ENCODE measurements at regions not wholly inside any gene's neighbourhood (a gene's known extent, or its start where the extent isn't known, plus 50 kb on each side); places are given as distances from the start of the nearest gene placed in this dataset.

DNA sequence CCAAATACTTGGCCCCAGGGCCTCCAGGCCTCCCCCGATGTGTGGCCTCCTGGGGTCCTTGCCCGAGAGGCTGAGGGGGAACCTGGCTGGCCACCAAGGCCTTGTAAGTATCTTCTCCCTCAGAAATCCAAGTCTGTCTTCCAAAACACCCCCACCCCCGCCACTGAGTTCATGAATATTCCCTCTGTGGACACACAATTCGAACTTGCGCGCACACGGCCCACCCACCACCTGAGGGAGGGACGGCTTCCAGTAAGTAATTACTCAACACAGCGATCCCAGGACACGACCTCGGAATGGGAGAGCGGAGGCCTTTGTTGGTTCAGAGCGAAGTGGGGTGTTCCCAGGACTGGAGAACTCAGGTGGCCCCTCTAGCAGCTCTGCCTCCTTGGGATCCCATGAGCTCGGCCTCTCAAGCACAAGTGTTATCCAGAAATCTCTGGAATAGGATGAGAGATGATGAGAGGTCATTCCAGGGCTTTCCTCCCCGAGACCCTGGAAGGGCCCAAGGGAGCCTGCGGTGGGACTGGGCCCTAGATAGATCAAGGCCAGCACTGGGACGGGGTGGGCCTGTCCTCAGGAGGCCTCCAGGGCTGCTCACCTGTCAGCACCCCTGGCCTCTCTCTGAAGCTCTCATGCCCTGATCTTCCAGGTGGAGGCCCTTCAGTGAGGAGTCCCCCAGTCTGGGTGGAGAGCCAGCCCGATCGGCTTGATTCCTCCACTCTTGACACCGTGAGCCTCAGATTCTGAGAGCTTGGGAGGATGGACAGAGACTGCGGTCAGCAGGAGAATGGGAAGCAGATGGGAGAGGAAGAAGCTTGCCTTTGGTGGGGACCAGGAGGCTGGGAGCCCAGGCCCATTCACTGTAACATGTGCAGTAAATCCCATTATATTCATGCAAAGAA lies 219.0 kb upstream of the RTL1 start:
- H2AFZ ChIP-seq (ENCODE audit: low read depth, low read length), result no peak overlapping the region
- H3K27ac ChIP-seq (ENCODE audit: low read length), result peak overlapping the region; percentile 88
- TF ChIP-seq EP300 (conservative IDR thresholded peaks at IDR 0.05; ENCODE audit: poor library complexity, severe bottlenecking), result no peak
- no peak for TF ChIP-seq EZH2 (IDR thresholded peaks at IDR 0.05; ENCODE audit: borderline replicate concordance, insufficient read depth, low read length, poor library complexity, severe bottlenecking)
- no peak for TF ChIP-seq SMC3 (conservative IDR thresholded peaks at IDR 0.05; ENCODE audit: poor library complexity)
- no peak for TF ChIP-seq POLR2AphosphoS5 (IDR thresholded peaks at IDR 0.05)
- TF ChIP-seq TAF1 (IDR thresholded peaks at IDR 0.05; ENCODE audit: low read depth), result no peak
- TF ChIP-seq, protein P1, sequence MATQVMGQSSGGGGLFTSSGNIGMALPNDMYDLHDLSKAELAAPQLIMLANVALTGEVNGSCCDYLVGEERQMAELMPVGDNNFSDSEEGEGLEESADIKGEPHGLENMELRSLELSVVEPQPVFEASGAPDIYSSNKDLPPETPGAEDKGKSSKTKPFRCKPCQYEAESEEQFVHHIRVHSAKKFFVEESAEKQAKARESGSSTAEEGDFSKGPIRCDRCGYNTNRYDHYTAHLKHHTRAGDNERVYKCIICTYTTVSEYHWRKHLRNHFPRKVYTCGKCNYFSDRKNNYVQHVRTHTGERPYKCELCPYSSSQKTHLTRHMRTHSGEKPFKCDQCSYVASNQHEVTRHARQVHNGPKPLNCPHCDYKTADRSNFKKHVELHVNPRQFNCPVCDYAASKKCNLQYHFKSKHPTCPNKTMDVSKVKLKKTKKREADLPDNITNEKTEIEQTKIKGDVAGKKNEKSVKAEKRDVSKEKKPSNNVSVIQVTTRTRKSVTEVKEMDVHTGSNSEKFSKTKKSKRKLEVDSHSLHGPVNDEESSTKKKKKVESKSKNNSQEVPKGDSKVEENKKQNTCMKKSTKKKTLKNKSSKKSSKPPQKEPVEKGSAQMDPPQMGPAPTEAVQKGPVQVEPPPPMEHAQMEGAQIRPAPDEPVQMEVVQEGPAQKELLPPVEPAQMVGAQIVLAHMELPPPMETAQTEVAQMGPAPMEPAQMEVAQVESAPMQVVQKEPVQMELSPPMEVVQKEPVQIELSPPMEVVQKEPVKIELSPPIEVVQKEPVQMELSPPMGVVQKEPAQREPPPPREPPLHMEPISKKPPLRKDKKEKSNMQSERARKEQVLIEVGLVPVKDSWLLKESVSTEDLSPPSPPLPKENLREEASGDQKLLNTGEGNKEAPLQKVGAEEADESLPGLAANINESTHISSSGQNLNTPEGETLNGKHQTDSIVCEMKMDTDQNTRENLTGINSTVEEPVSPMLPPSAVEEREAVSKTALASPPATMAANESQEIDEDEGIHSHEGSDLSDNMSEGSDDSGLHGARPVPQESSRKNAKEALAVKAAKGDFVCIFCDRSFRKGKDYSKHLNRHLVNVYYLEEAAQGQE (IDR thresholded peaks at IDR 0.05; ENCODE audit: borderline replicate concordance), result no peak
- TF ChIP-seq, protein P2, sequence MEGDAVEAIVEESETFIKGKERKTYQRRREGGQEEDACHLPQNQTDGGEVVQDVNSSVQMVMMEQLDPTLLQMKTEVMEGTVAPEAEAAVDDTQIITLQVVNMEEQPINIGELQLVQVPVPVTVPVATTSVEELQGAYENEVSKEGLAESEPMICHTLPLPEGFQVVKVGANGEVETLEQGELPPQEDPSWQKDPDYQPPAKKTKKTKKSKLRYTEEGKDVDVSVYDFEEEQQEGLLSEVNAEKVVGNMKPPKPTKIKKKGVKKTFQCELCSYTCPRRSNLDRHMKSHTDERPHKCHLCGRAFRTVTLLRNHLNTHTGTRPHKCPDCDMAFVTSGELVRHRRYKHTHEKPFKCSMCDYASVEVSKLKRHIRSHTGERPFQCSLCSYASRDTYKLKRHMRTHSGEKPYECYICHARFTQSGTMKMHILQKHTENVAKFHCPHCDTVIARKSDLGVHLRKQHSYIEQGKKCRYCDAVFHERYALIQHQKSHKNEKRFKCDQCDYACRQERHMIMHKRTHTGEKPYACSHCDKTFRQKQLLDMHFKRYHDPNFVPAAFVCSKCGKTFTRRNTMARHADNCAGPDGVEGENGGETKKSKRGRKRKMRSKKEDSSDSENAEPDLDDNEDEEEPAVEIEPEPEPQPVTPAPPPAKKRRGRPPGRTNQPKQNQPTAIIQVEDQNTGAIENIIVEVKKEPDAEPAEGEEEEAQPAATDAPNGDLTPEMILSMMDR (IDR thresholded peaks at IDR 0.05; ENCODE audit: poor library complexity, severe bottlenecking), result no peak
- TF ChIP-seq MXI1 (conservative IDR thresholded peaks at IDR 0.05; ENCODE audit: poor library complexity, severe bottlenecking), result no peak
- TF ChIP-seq RAD21 (conservative IDR thresholded peaks at IDR 0.05), result no peak
- H3K9ac ChIP-seq (ENCODE audit: low read length), result peak overlapping the region; percentile 57
- H3K36me3 ChIP-seq (ENCODE audit: insufficient read depth, low read length), result no peaks in the 10 kb centered on the region
- no peaks in the 10 kb centered on the region for H3K27me3 ChIP-seq (ENCODE audit: insufficient read depth, low read depth, low read length)
- no peaks in the 10 kb centered on the region for H4K20me1 ChIP-seq (ENCODE audit: insufficient read depth)
- no peak overlapping the region for H3K4me3 ChIP-seq (ENCODE audit: low read length)
- H3F3A ChIP-seq (ENCODE audit: insufficient read depth, low read length, poor library complexity, severe bottlenecking), result no peaks in the 10 kb centered on the region
- no peaks in the 10 kb centered on the region for H3K9me2 ChIP-seq (ENCODE audit: insufficient read depth, low read length)
- no peak overlapping the region for H3K4me2 ChIP-seq (ENCODE audit: low read length)
- H3K79me2 ChIP-seq (replicated peaks; ENCODE audit: insufficient read depth, low read length), result no peaks in the 10 kb centered on the region
- no peaks in the 10 kb centered on the region for H3K9me3 ChIP-seq (ENCODE audit: low read length)

DNA sequence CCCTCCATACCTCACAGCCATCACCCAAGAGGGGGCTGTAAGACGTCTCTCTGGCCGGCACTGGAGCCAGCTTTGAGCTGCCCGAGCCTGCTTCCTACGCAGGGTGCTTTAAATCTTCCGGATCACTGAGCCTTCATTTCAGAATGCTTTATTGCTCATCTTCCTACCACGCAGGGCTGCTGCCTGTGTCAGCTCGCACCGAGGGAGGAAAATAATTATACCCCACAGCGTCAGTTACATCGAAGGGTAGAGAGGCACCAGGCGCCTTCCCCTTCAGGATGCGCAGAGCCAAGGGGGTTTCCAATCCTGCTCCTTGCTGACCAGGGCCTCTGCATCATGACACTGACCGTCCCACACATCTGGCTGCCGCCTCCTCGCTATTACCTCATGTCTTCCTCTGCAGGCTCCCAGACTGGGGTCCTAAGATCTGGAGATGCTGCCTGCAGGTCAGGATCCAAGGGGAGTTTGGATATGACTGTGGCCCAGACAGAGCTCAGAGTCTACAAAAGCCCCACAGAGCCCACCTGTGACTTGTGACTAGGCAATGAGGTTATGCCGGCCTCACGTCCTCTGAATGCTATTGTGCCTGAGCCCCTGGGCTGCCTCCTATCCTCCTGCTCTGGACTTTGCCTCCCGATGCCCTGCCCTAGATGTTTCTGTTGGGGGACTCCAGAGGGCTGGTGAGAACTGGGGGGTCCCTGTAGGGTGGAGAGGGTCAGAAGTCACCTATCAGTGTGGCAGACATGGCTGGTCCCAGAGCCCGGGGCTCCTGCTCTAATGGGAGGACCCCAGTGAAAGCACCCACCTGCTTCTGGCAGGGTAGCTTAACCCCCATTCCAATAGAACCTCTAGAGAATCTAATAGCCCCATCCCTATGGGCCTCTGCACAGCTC lies 220.3 kb upstream of the RTL1 start:
- H3K9ac ChIP-seq (ENCODE audit: low read length), result peak overlapping the region; percentile 57
- H3K4me3 ChIP-seq (ENCODE audit: low read length), result peak overlapping the region; percentile 8
- peak overlapping the region; percentile 88 for H3K27ac ChIP-seq (ENCODE audit: low read length)
- H3F3A ChIP-seq (ENCODE audit: insufficient read depth, low read length, poor library complexity, severe bottlenecking), result no peaks in the 10 kb centered on the region
- no peaks in the 10 kb centered on the region for H3K36me3 ChIP-seq (ENCODE audit: insufficient read depth, low read length)
- no peak overlapping the region for H3K4me2 ChIP-seq (ENCODE audit: low read length)
- no peak overlapping the region for H2AFZ ChIP-seq (ENCODE audit: low read depth, low read length)
- H3K79me2 ChIP-seq (replicated peaks; ENCODE audit: insufficient read depth, low read length), result no peaks in the 10 kb centered on the region
- H3K9me2 ChIP-seq (ENCODE audit: insufficient read depth, low read length), result no peaks in the 10 kb centered on the region
- TF ChIP-seq, protein P1 (IDR thresholded peaks at IDR 0.05; ENCODE audit: borderline replicate concordance), result no peak
- TF ChIP-seq MXI1 (conservative IDR thresholded peaks at IDR 0.05; ENCODE audit: poor library complexity, severe bottlenecking) (no peak), TAF1 (IDR thresholded peaks at IDR 0.05; ENCODE audit: low read depth) (peak; percentile 37), EZH2 (IDR thresholded peaks at IDR 0.05; ENCODE audit: borderline replicate concordance, insufficient read depth, low read length, poor library complexity, severe bottlenecking) (no peak), EP300 (conservative IDR thresholded peaks at IDR 0.05; ENCODE audit: poor library complexity, severe bottlenecking) (peak; percentile 65), SMC3 (conservative IDR thresholded peaks at IDR 0.05; ENCODE audit: poor library complexity) (peak; percentile 42), RAD21 (conservative IDR thresholded peaks at IDR 0.05) (peak; percentile 52), POLR2AphosphoS5 (IDR thresholded peaks at IDR 0.05) (peak; percentile 71)
- TF ChIP-seq, protein P2 (IDR thresholded peaks at IDR 0.05; ENCODE audit: poor library complexity, severe bottlenecking), result no peak
- no peaks in the 10 kb centered on the region for H3K27me3 ChIP-seq (ENCODE audit: insufficient read depth, low read depth, low read length)
- H4K20me1 ChIP-seq (ENCODE audit: insufficient read depth), result no peaks in the 10 kb centered on the region
- H3K9me3 ChIP-seq (ENCODE audit: low read length), result no peaks in the 10 kb centered on the region

Measured in neural cell (in vitro differentiated cells).